HG02943 (cell line): ENCODE measurements at regions not wholly inside any gene's neighbourhood (a gene's known extent, or its start where the extent isn't known, plus 50 kb on each side); places are given as distances from the start of the nearest gene placed in this dataset.

Experiments used
- ATAC-seq: cut with Tn5 transposase; IDR thresholded peaks from one replicate; pipeline ENCODE4 v1.9.1; 2021; ENCODE audit warnings: mild to moderate bottlenecking, low read depth, moderate library complexity; ENCODE audit not compliant: unreplicated experiment

- no peak for ATAC-seq
Measured at GRCh38 chr6:54778731-54779130, 67.8 kb upstream of the FAM83B start.

- ATAC-seq = no peak
Measured at GRCh38 chr6:54784011-54784410, 62.6 kb upstream of the FAM83B start.

GRCh38 chr6:54786154-54786553 is 60.4 kb upstream of the FAM83B start:
- ATAC-seq = no peak

- no peak for ATAC-seq
Measured at GRCh38 chr6:54787825-54788224, 58.7 kb upstream of the FAM83B start.
